Neural progenitor cell (in vitro differentiated cells): ENCODE measurements at regions not wholly inside any gene's neighbourhood (a gene's known extent, or its start where the extent isn't known, plus 50 kb on each side); places are given as distances from the start of the nearest gene placed in this dataset.

Experiments
- DNase-seq: peaks from one replicate; pipeline ENCODE4 v3.0.0-alpha.2; 2016; ENCODE audit warnings: low spot score
- H2AFZ ChIP-seq: fragments of 200-600 bp; sonication (generic); replicated peaks from 2 replicates; pipeline ENCODE4 v1.6.1; 2016; ENCODE audit warnings: antibody characterized with exemption
- H3F3A ChIP-seq: fragments of 200-600 bp; sonication (generic); 2 replicates; pipeline ENCODE4 v1.6.1; 2016; ENCODE audit warnings: antibody characterized with exemption, low read depth
- H3K27ac ChIP-seq: fragments of 200-600 bp; sonication (generic); 2 replicates; pipeline ENCODE4 v1.5.1; 2016; ENCODE audit warnings: mild to moderate bottlenecking
- H3K27me3 ChIP-seq: fragments of 200-600 bp; sonication (generic); 2 replicates; pipeline ENCODE4 v1.6.1; 2016; ENCODE audit warnings: mild to moderate bottlenecking, moderate library complexity
- H3K36me3 ChIP-seq: fragments of 200-600 bp; sonication (generic); 2 replicates; pipeline ENCODE4 v1.5.1; 2016
- H3K4me1 ChIP-seq: fragments of 200-600 bp; sonication (generic); 2 replicates; pipeline ENCODE4 v1.6.1; 2016; ENCODE audit warnings: mixed run types
- H3K4me2 ChIP-seq: fragments of 200-600 bp; sonication (generic); 2 replicates; pipeline ENCODE4 v1.6.1; 2016
- H3K4me3 ChIP-seq: fragments of 200-600 bp; sonication (generic); 2 replicates; pipeline ENCODE4 v1.5.1; 2016
- H3K79me2 ChIP-seq: fragments of 200-600 bp; sonication (generic); 2 replicates; pipeline ENCODE4 v1.6.1; 2016; ENCODE audit warnings: low read depth
- H3K9ac ChIP-seq: fragments of 200-600 bp; sonication (generic); 2 replicates; pipeline ENCODE4 v1.6.1; 2016
- H3K9me3 ChIP-seq: fragments of 200-600 bp; sonication (generic); 2 replicates; pipeline ENCODE4 v1.5.1; 2016; ENCODE audit warnings: low read depth
- H4K20me1 ChIP-seq: fragments of 200-600 bp; sonication (generic); 2 replicates; pipeline ENCODE4 v1.6.1; 2016; ENCODE audit warnings: low read depth
- H3K27ac Mint-ChIP-seq: 3 replicates; pipeline ENCODE4 v1.8.0; 2021; ENCODE audit warnings: mixed read lengths
- H3K27me3 Mint-ChIP-seq: 2 replicates; pipeline ENCODE4 v1.8.0; 2022; ENCODE audit warnings: low read depth, mild to moderate bottlenecking, inconsistent platforms, moderate library complexity, mixed read lengths; ENCODE audit not compliant: insufficient read depth
- H3K36me3 Mint-ChIP-seq: 3 replicates; pipeline ENCODE4 v1.8.0; 2021; ENCODE audit warnings: mixed read lengths
- H3K4me1 Mint-ChIP-seq: 3 replicates; pipeline ENCODE4 v1.8.0; 2021; ENCODE audit warnings: mixed read lengths
- H3K4me3 Mint-ChIP-seq: 3 replicates; pipeline ENCODE4 v1.8.0; 2021; ENCODE audit warnings: mild to moderate bottlenecking, moderate library complexity, mixed read lengths
- H3K9me3 Mint-ChIP-seq: 3 replicates; pipeline ENCODE4 v1.8.0; 2020; ENCODE audit warnings: mixed read lengths
- EZH2 ChIP-seq: fragments of 200-600 bp; sonication (generic); IDR thresholded peaks from 2 replicates; pipeline ENCODE4 v1.6.1; 2017; ENCODE audit warnings: antibody characterized with exemption, mild to moderate bottlenecking, moderate library complexity
- EZH2phosphoT487 ChIP-seq: fragments of 200-600 bp; sonication (generic); IDR thresholded peaks from 2 replicates; pipeline ENCODE4 v1.6.1; 2017; ENCODE audit warnings: antibody characterized with exemption
- TF ChIP-seq, protein P1 (sequence below): fragments of 200-600 bp; sonication (generic); IDR thresholded peaks from 2 replicates; pipeline ENCODE4 v1.5.1; 2017; ENCODE audit warnings: antibody characterized with exemption, mild to moderate bottlenecking

DNA sequence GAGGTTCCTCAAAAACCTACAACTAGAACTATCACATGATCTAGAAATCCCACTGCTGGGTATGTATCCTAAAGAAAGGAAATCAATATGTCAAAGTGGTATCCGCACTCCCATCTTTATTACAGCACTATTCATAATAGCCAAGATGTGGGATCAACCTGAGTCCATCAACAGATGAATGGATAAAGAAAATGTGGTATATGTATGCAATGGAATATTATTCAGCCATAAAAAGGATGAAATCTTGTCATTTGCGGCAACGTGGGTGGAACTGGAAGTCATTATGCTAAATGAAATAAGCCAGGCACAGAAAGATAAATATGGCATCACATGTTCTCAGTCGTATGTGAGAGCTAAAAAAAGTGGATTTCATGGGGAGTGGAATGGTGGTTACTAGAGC is 77.5 kb upstream of the DIO3 start:
- Histone ChIP-seq H4K20me1 (no peaks in the 10 kb centered on the region), H3K79me2 (no peaks in the 10 kb centered on the region), H3K9me3 (peaks cover 4% of the 10 kb centered on the region), H3K27me3 (no peaks in the 10 kb centered on the region), H3K4me1 (no peaks in the 10 kb centered on the region), H3K4me3 (no peak overlapping the region), H3K9ac (no peak overlapping the region), H2AFZ (no peak overlapping the region), H3K4me2 (no peak overlapping the region), H3K36me3 (no peaks in the 10 kb centered on the region), H3F3A (no peaks in the 10 kb centered on the region), H3K27ac (no peak overlapping the region)
- TF ChIP-seq EZH2 (no peak), EZH2phosphoT487 (no peak)
- TF ChIP-seq, protein P1, sequence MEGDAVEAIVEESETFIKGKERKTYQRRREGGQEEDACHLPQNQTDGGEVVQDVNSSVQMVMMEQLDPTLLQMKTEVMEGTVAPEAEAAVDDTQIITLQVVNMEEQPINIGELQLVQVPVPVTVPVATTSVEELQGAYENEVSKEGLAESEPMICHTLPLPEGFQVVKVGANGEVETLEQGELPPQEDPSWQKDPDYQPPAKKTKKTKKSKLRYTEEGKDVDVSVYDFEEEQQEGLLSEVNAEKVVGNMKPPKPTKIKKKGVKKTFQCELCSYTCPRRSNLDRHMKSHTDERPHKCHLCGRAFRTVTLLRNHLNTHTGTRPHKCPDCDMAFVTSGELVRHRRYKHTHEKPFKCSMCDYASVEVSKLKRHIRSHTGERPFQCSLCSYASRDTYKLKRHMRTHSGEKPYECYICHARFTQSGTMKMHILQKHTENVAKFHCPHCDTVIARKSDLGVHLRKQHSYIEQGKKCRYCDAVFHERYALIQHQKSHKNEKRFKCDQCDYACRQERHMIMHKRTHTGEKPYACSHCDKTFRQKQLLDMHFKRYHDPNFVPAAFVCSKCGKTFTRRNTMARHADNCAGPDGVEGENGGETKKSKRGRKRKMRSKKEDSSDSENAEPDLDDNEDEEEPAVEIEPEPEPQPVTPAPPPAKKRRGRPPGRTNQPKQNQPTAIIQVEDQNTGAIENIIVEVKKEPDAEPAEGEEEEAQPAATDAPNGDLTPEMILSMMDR = no peak
- Mint-ChIP-seq H3K27me3 (peaks cover 3% of the 10 kb centered on the region), H3K27ac (no peak overlapping the region), H3K4me3 (no peak overlapping the region), H3K36me3 (no peaks in the 10 kb centered on the region), H3K9me3 (peaks cover 22% of the 10 kb centered on the region), H3K4me1 (no peaks in the 10 kb centered on the region)
- DNase-seq = no peak

DNA sequence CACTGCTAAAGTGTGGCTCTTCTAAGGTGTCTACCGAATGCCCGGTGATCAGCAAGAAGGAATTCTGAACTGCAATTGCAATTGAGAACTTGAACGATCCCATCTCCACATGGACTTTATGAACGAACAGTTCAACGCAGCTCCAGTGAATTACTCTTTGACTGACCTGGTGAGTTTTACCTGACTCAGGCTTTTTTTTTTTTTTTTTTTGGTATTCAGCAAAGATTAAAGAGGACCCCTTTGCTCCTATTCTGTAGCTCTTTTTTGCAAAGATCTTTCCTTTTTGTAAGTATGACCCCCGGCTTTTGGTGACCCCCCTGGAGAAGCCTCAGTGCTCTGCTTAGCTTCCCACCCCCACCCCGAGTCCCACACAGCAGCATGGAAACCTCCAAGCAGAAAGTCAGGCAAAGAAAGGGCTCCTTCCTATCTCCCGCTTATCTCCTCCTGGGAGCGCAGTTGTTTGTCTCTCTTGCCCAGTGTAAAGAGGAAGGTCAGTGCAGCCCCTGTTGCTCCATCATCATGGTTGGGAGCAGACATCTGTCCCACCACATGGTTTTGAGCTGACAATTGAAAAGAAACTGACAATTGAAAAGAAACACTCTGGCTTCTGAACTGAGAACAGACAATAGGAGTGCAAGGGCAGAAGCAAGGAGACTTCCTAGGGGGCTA is 72.1 kb upstream of the DIO3 start:
- Histone ChIP-seq H3K4me3 (no peak overlapping the region), H3K4me1 (no peaks in the 10 kb centered on the region), H2AFZ (no peak overlapping the region), H3K27me3 (no peaks in the 10 kb centered on the region), H3F3A (no peaks in the 10 kb centered on the region), H3K36me3 (no peaks in the 10 kb centered on the region), H3K9me3 (no peaks in the 10 kb centered on the region), H3K4me2 (no peak overlapping the region), H3K27ac (no peak overlapping the region), H4K20me1 (no peaks in the 10 kb centered on the region), H3K9ac (no peak overlapping the region), H3K79me2 (no peaks in the 10 kb centered on the region)
- H3K27ac Mint-ChIP-seq = no peak overlapping the region
- peaks cover 3% of the 10 kb centered on the region for H3K36me3 Mint-ChIP-seq
- H3K9me3 Mint-ChIP-seq = peaks cover 29% of the 10 kb centered on the region
- no peak for DNase-seq
- H3K4me1 Mint-ChIP-seq = peaks cover 3% of the 10 kb centered on the region
- H3K27me3 Mint-ChIP-seq = no peaks in the 10 kb centered on the region
- TF ChIP-seq EZH2phosphoT487 (no peak), EZH2 (no peak)
- TF ChIP-seq, protein P1 = no peak
- H3K4me3 Mint-ChIP-seq = no peak overlapping the region

DNA sequence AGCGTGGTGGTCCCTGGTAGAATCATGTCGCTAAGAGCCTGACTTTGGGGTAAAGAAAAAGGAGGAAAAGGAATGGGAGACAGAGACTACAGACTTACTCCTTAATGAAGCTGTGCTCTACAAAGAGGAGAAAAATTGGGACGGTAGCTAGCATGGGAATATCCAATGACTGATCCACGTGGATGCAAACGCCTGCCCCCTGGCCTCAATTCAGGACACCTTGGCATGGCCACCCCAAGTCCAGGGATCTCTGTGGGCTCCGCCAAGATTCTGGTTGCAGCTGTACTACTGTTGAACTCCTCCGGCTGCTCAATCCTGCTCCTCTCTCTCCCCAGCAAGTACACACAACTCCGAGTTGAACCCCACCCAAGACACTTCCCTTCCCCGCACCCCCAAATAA is 70.5 kb upstream of the DIO3 start:
- TF ChIP-seq EZH2phosphoT487 = no peak
- TF ChIP-seq, protein P1 = no peak
- TF ChIP-seq EZH2 = no peak
- Mint-ChIP-seq H3K4me3 (no peak overlapping the region), H3K27ac (no peak overlapping the region), H3K4me1 (peaks cover 8% of the 10 kb centered on the region), H3K27me3 (no peaks in the 10 kb centered on the region), H3K9me3 (peaks cover 29% of the 10 kb centered on the region), H3K36me3 (peaks cover 3% of the 10 kb centered on the region)
- Histone ChIP-seq H3K27ac (no peak overlapping the region), H4K20me1 (no peaks in the 10 kb centered on the region), H3K27me3 (no peaks in the 10 kb centered on the region), H3K36me3 (no peaks in the 10 kb centered on the region), H3K4me2 (no peak overlapping the region), H3K9me3 (no peaks in the 10 kb centered on the region), H3F3A (no peaks in the 10 kb centered on the region), H2AFZ (no peak overlapping the region), H3K9ac (no peak overlapping the region), H3K4me3 (no peak overlapping the region), H3K79me2 (no peaks in the 10 kb centered on the region), H3K4me1 (no peaks in the 10 kb centered on the region)
- DNase-seq = no peak
